IMR-90 (cell line): ENCODE measurements at regions not wholly inside any gene's neighbourhood (a gene's known extent, or its start where the extent isn't known, plus 50 kb on each side); places are given as distances from the start of the nearest gene placed in this dataset.
A peak's percentile ranks its signal among the peaks of the same experiment; 100 is the strongest.

Experiments used
- ATAC-seq: fragments of 200-7000 bp; cut with Tn5 transposase; 2 replicates; pipeline ENCODE4 v1.9.1; 2020; ENCODE audit warnings: low read depth, mild to moderate bottlenecking, moderate library complexity
- BruUV-seq: library from RNA; stranded (reverse); fragments of 400-500 nt; replicated peaks from 2 replicates; lab custom pipeline; 2021; lab: Mats Ljungman, UMichigan
- CTCF ChIA-PET: fragments of 300-600 bp; formaldehyde crosslinking; extraction: SDS; loops from one replicate; lab custom pipeline; 2021; ENCODE audit warnings: antibody characterized with exemption; lab: Yijun Ruan, JAX
- POLR2A ChIA-PET: fragments of 300-600 bp; sonication (Branson Sonifier 250); formaldehyde crosslinking; loops from one replicate; lab custom pipeline; 2022; ENCODE audit warnings: antibody characterized with exemption; ENCODE audit not compliant: unreplicated experiment; lab: Charles Lee
- DNase-seq: peaks from one replicate; pipeline ENCODE4 v3.0.0; 2013
- H2AFZ ChIP-seq: replicated peaks from 2 replicates; pipeline ENCODE3; 2013; ENCODE audit warnings: low read length, mild to moderate bottlenecking; ENCODE audit not compliant: poor library complexity
- H2AK5ac ChIP-seq: 2 replicates; pipeline ENCODE4 v1.6.1; 2013; ENCODE audit warnings: low read depth, low read length, inconsistent platforms
- H2AK9ac ChIP-seq: replicated peaks from 2 replicates; pipeline ENCODE3; 2013; ENCODE audit warnings: mild to moderate bottlenecking, low read depth, low read length, moderate library complexity; ENCODE audit not compliant: poor library complexity
- H2BK120ac ChIP-seq: 2 replicates; pipeline ENCODE4 v1.6.1; 2013; ENCODE audit warnings: low read depth, low read length, inconsistent platforms
- H2BK15ac ChIP-seq: 3 replicates; pipeline ENCODE4 v1.6.1; 2013; ENCODE audit warnings: low read depth, low read length, inconsistent platforms
- H2BK20ac ChIP-seq: 2 replicates; pipeline ENCODE4 v1.6.1; 2013; ENCODE audit warnings: low read depth, mild to moderate bottlenecking, inconsistent platforms, low read length, moderate library complexity
- H2BK5ac ChIP-seq: 2 replicates; pipeline ENCODE4 v1.6.1; 2013; ENCODE audit warnings: mild to moderate bottlenecking, low read depth, low read length, inconsistent platforms; ENCODE audit not compliant: poor library complexity, severe bottlenecking
- H3K14ac ChIP-seq: replicated peaks from 2 replicates; pipeline ENCODE4 v1.6.1; 2013; ENCODE audit warnings: low read depth, low read length, inconsistent platforms
- H3K18ac ChIP-seq: 2 replicates; pipeline ENCODE4 v1.6.1; 2013; ENCODE audit warnings: low read depth, low read length, control low read depth
- H3K23ac ChIP-seq: 2 replicates; pipeline ENCODE4 v1.6.1; 2013; ENCODE audit warnings: low read depth, low read length, inconsistent platforms
- H3K27ac ChIP-seq: 2 replicates; pipeline ENCODE4 v1.5.1; 2013; ENCODE audit warnings: mild to moderate bottlenecking, control low read depth, low read length; ENCODE audit not compliant: insufficient read depth
- H3K27me3 ChIP-seq: 2 replicates; pipeline ENCODE4 v1.6.1; 2013; ENCODE audit warnings: low read length; ENCODE audit not compliant: control insufficient read depth, insufficient read depth
- H3K36me3 ChIP-seq: 2 replicates; pipeline ENCODE4 v1.6.1; 2013; ENCODE audit warnings: low read length, mixed read lengths; ENCODE audit not compliant: control insufficient read depth, insufficient read depth
- H3K4ac ChIP-seq: 2 replicates; pipeline ENCODE4 v1.6.1; 2013; ENCODE audit warnings: low read depth, low read length, inconsistent platforms
- H3K4me1 ChIP-seq: 2 replicates; pipeline ENCODE4 v1.6.1; 2013; ENCODE audit warnings: low read length, mixed read lengths; ENCODE audit not compliant: control insufficient read depth, insufficient read depth
- H3K4me2 ChIP-seq: 2 replicates; pipeline ENCODE4 v1.6.1; 2013; ENCODE audit warnings: low read depth, mild to moderate bottlenecking, control low read depth, low read length, moderate library complexity
- H3K4me3 ChIP-seq: 2 replicates; pipeline ENCODE4 v1.5.1; 2013; ENCODE audit warnings: low read depth, mild to moderate bottlenecking, control low read depth, low read length, moderate library complexity; ENCODE audit not compliant: insufficient read depth
- H3K56ac ChIP-seq: 2 replicates; pipeline ENCODE4 v1.6.1; 2013; ENCODE audit warnings: low read length, inconsistent platforms; ENCODE audit not compliant: insufficient read depth; ENCODE audit errors: extremely low read depth
- H3K79me1 ChIP-seq, 2 experiments: 2 replicates each; pipeline ENCODE4 v1.6.1; 2013; ENCODE audit warnings: low read length in 2 of 2, inconsistent platforms in 1 of 2, low read depth in 1 of 2
- H3K9ac ChIP-seq: 2 replicates; pipeline ENCODE4 v1.6.1; 2013; ENCODE audit warnings: low read depth, low read length, control low read depth
- H3K9me1 ChIP-seq: 2 replicates; pipeline ENCODE4 v1.6.1; 2013; ENCODE audit warnings: low read length, inconsistent platforms; ENCODE audit not compliant: insufficient read depth
- H3K9me3 ChIP-seq: 2 replicates; pipeline ENCODE4 v1.6.1; 2013; ENCODE audit warnings: low read length; ENCODE audit not compliant: control insufficient read depth, insufficient read depth
- H4K20me1 ChIP-seq: 2 replicates; pipeline ENCODE4 v1.6.1; 2013; ENCODE audit warnings: low read length, inconsistent platforms; ENCODE audit not compliant: insufficient read depth
- H4K5ac ChIP-seq: 2 replicates; pipeline ENCODE4 v1.6.1; 2013; ENCODE audit warnings: mild to moderate bottlenecking, low read depth, low read length, control low read depth
- H4K8ac ChIP-seq, 2 experiments: 2 replicates each; pipeline ENCODE4 v1.6.1; 2013; ENCODE audit warnings: low read depth in 2 of 2, low read length in 2 of 2, control low read depth in 1 of 2, inconsistent platforms in 1 of 2
- H4K91ac ChIP-seq: 2 replicates; pipeline ENCODE4 v1.6.1; 2013; ENCODE audit warnings: low read depth, low read length, inconsistent platforms; ENCODE audit not compliant: insufficient read depth
- MAFK ChIP-seq: IDR thresholded peaks from 2 replicates; pipeline ENCODE4 v1.6.1; 2012; ENCODE audit warnings: low read depth, low read length, improper control_type of control experiment
- MAZ ChIP-seq: IDR thresholded peaks from 2 replicates; pipeline ENCODE4 v1.6.1; 2012; ENCODE audit warnings: low read depth, mild to moderate bottlenecking, low read length, improper control_type of control experiment, moderate library complexity, borderline replicate concordance
- MXI1 ChIP-seq: IDR thresholded peaks from 2 replicates; pipeline ENCODE4 v1.6.1; 2012; ENCODE audit warnings: low read depth, mild to moderate bottlenecking, low read length, moderate library complexity, borderline replicate concordance
- RCOR1 ChIP-seq: IDR thresholded peaks from 2 replicates; pipeline ENCODE4 v1.6.1; 2012; ENCODE audit warnings: mild to moderate bottlenecking, low read length, improper control_type of control experiment; ENCODE audit not compliant: insufficient replicate concordance
- USF2 ChIP-seq: fragments of 150-350 bp; IDR thresholded peaks from 2 replicates; pipeline ENCODE4 v1.6.1; 2017; ENCODE audit warnings: mild to moderate bottlenecking, antibody characterized with exemption, low read length, low read depth
- WGBS, 2 experiments: methylation state at CpG; one replicate each; pipeline versions ENCODE4 v1.1.5 to v1.1.7; 2013; ENCODE audit warnings: missing lambda C conversion rate in 2 of 2; ENCODE audit not compliant: insufficient read length in 1 of 2; ENCODE audit errors: extremely low coverage in 2 of 2; 5-methylcytosine and 5-hydroxymethylcytosine counted together
- dilution Hi-C: fragments of 300-500 bp; cut with HindIII; formaldehyde crosslinking; loops from one replicate; pipeline ENCODE4 v1.14.3; 2018; ENCODE audit warnings: low sequenced_read_pairs; ENCODE audit not compliant: unreplicated experiment
- in situ Hi-C: fragments of 300-500 bp; cut with MboI; formaldehyde crosslinking; loops from 3 replicates; pipeline ENCODE4 v1.14.3; 2019; ENCODE audit warnings: low sequenced_read_pairs, inconsistent platforms, mixed read lengths
- intact Hi-C: fragments of 100-400 bp; cut with micrococcal nuclease; formaldehyde crosslinking; loops from 2 replicates; pipeline ENCODE4 v1.10.0; 2022

GRCh38 chr9:15370466-15371447 is 51.9 kb upstream of the SNAPC3 start:
- peak overlapping the region; percentile 35; the same call in 1 of the 2 replicates for H4K5ac ChIP-seq
- H2AK5ac ChIP-seq = peak overlapping the region; percentile 90
- WGBS, 2 experiments = 88% methylated on average over 1 of the region's 15 CpGs; no CpG with 5 or more reads in 1 of the 2 experiments
- H2AK9ac ChIP-seq = no peak overlapping the region
- H3K36me3 ChIP-seq = no peaks in the 10 kb centered on the region
- DNase-seq (no peak), ATAC-seq (no peak)
- dilution Hi-C loops (no loop called here), in situ Hi-C loops (no loop called here), intact Hi-C loops (no loop called here)
- peak; percentile 84 for TF ChIP-seq MAFK
- no peak for TF ChIP-seq USF2
- TF ChIP-seq RCOR1 = no peak
- TF ChIP-seq MAZ = no peak
- no peak for TF ChIP-seq MXI1
- H3K9me1 ChIP-seq = peaks cover 11% of the 10 kb centered on the region
- no TSS peak for BruUV-seq
- H3K4ac ChIP-seq = peak overlapping the region; percentile 63
- H4K91ac ChIP-seq = peak overlapping the region; percentile 44
- no peaks in the 10 kb centered on the region for H3K27me3 ChIP-seq
- H3K18ac ChIP-seq = peak overlapping the region; percentile 54
- H3K23ac ChIP-seq = no peak overlapping the region
- CTCF ChIA-PET = interaction anchor here (0.6 to 1.4 kb wide), 2 partner anchors 51 to 60 kb away, joined by 3 read pairs; no protein-coding TSS in a partner anchor
- H4K20me1 ChIP-seq = no peaks in the 10 kb centered on the region
- no peak overlapping the region for H2BK5ac ChIP-seq
- no peak overlapping the region for H3K4me2 ChIP-seq
- H3K4me1 ChIP-seq = peaks cover 13% of the 10 kb centered on the region
- peak overlapping the region; percentile 72; the same call in 2 of the 3 replicates for H2BK15ac ChIP-seq
- H3K27ac ChIP-seq = peak overlapping the region; percentile 7; the same call in 1 of the 2 replicates
- H3K56ac ChIP-seq = no peak overlapping the region
- peak overlapping the region; percentile 69 for H2BK20ac ChIP-seq
- no peak overlapping the region for H3K9ac ChIP-seq
- POLR2A ChIA-PET = no interaction called here
- peak overlapping the region in 1 of 2 experiments; percentile 25; a peak in 2 of 4 replicates for H4K8ac ChIP-seq
- H2BK120ac ChIP-seq = peak overlapping the region; percentile 28
- H3K79me1 ChIP-seq = no peaks in the 10 kb centered on the region
- peak overlapping the region; percentile 40 for H2AFZ ChIP-seq
- H3K9me3 ChIP-seq = no peaks in the 10 kb centered on the region
- no peak overlapping the region for H3K4me3 ChIP-seq
- no peak overlapping the region for H3K14ac ChIP-seq
